ENCODE measurements at regions not wholly inside any gene's neighbourhood (a gene's known extent, or its start where the extent isn't known, plus 50 kb on each side); places are given as distances from the start of the nearest gene placed in this dataset.

DNA sequence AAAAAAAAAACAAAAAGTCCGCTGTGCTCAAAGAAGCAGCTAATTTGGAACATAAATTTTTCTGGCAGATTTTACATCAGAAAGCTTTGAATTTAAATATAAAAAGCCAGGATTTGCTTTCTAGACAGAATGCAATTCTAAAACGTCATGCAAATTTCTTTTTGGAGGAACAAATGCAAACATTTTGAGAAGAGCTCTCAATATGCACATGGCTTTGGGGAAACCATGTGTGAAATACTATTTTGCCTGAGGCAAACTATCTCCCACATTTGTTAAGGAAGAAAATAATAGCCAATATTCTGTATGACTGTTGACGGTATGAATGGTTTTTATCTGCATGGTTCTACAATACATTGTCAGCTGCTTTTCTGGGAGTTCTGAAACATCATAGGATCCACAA, 320.0 kb upstream of the PSMD7 start:
- H3K4me1 ChIP-seq (ENCODE audit: insufficient read depth, low read length, poor library complexity, severe bottlenecking), result no peaks in the 10 kb centered on the region
- no TSS peak for BruUV-seq (replicated peaks)

GRCh38 chr16:73973174-73973573, 323.4 kb upstream of the PSMD7 start:
- DNase-seq (ENCODE audit: low spot score), result no peak
- no peak overlapping the region for H3K4me2 ChIP-seq (ENCODE audit: low read length)
- no peak overlapping the region for H2AFZ ChIP-seq (ENCODE audit: low read length)
- no peak overlapping the region for H3K4me3 ChIP-seq (ENCODE audit: low read depth, low read length, poor library complexity, severe bottlenecking)
- intact Hi-C loops (cut with micrococcal nuclease; ENCODE audit: unreplicated experiment), result no loop called here
- no peaks in the 10 kb centered on the region for H3K36me3 ChIP-seq (ENCODE audit: insufficient read depth, low read length)
- ChIA-PET CTCF (ENCODE audit: unreplicated experiment) (no interaction called here), POLR2A (no interaction called here)
- H3K4me1 ChIP-seq (ENCODE audit: insufficient read depth, low read length, poor library complexity, severe bottlenecking), result no peaks in the 10 kb centered on the region
- H3K9me3 ChIP-seq (ENCODE audit: low read length), result no peaks in the 10 kb centered on the region
- H4K20me1 ChIP-seq (ENCODE audit: insufficient read depth, low read length), result no peaks in the 10 kb centered on the region
- no peaks in the 10 kb centered on the region for H3K9me2 ChIP-seq (ENCODE audit: insufficient read depth, low read length)
- no peak overlapping the region for H3K27ac ChIP-seq (ENCODE audit: low read depth, low read length, poor library complexity, severe bottlenecking)
- BruUV-seq (replicated peaks), result no TSS peak
- H3K79me2 ChIP-seq (ENCODE audit: insufficient read depth, low read depth, low read length), result no peaks in the 10 kb centered on the region
- TF ChIP-seq EZH2phosphoT487 (IDR thresholded peaks at IDR 0.05; ENCODE audit: borderline replicate concordance, low read depth, low read length), result no peak
- TF ChIP-seq CTCF (conservative IDR thresholded peaks at IDR 0.05; ENCODE audit: low read length), result no peak

More for the DNA sequence above, 320.0 kb upstream of the PSMD7 start:
- no peaks in the 10 kb centered on the region for H4K20me1 ChIP-seq (ENCODE audit: insufficient read depth, low read length)
- H3K36me3 ChIP-seq (ENCODE audit: insufficient read depth, low read length), result no peaks in the 10 kb centered on the region
- no peaks in the 10 kb centered on the region for H3K9me2 ChIP-seq (ENCODE audit: insufficient read depth, low read length)
- H3K4me2 ChIP-seq (ENCODE audit: low read length), result no peak overlapping the region
- H3K4me3 ChIP-seq (ENCODE audit: low read depth, low read length, poor library complexity, severe bottlenecking), result no peak overlapping the region
- no peaks in the 10 kb centered on the region for H3K79me2 ChIP-seq (ENCODE audit: insufficient read depth, low read depth, low read length)
- H3K9me3 ChIP-seq (ENCODE audit: low read length), result no peaks in the 10 kb centered on the region
- no peak overlapping the region for H2AFZ ChIP-seq (ENCODE audit: low read length)
- no peak for DNase-seq (ENCODE audit: low spot score)
- ChIA-PET POLR2A (interaction anchor here (0.6 to 0.7 kb wide), 3 partner anchors 87 to 726 kb away, joined by 3 to 6 read pairs (median 4); no protein-coding TSS in a partner anchor), CTCF (ENCODE audit: unreplicated experiment) (no interaction called here)
- H3K27ac ChIP-seq (ENCODE audit: low read depth, low read length, poor library complexity, severe bottlenecking), result no peak overlapping the region
- intact Hi-C loops (cut with micrococcal nuclease; ENCODE audit: unreplicated experiment), result no loop called here
- TF ChIP-seq CTCF (conservative IDR thresholded peaks at IDR 0.05; ENCODE audit: low read length) (no peak), EZH2phosphoT487 (IDR thresholded peaks at IDR 0.05; ENCODE audit: borderline replicate concordance, low read depth, low read length) (no peak)

DNA sequence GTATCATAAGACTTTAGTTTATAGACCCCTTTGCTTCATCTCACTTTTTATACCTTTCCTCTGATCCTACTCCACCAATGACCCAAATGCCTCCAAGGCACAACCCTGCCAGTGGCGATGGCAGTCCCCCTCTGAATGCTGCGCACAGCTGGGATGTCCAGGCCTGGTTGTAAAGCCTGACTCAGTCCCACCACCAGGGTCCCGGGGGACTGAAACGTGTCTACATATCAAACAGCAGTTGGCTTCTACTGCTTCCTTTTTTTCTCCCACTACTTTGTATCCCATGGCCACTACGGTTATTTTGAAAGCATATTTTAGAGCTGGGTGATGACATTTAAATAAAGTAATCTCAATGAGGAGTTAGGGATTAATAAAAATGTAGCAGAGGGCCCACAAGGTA, 329.8 kb upstream of the PSMD7 start:
- CTCF ChIA-PET (ENCODE audit: unreplicated experiment), result no interaction called here
- no peaks in the 10 kb centered on the region for H3K4me1 ChIP-seq (ENCODE audit: insufficient read depth, low read length, poor library complexity, severe bottlenecking)
- H3K4me3 ChIP-seq (ENCODE audit: low read depth, low read length, poor library complexity, severe bottlenecking), result no peak overlapping the region
- no peak for DNase-seq (ENCODE audit: low spot score)
- H4K20me1 ChIP-seq (ENCODE audit: insufficient read depth, low read length), result no peaks in the 10 kb centered on the region
- POLR2A ChIA-PET, result no interaction called here
- no peak overlapping the region for H3K4me2 ChIP-seq (ENCODE audit: low read length)
- intact Hi-C loops (cut with micrococcal nuclease; ENCODE audit: unreplicated experiment), result no loop called here
- no peaks in the 10 kb centered on the region for H3K9me3 ChIP-seq (ENCODE audit: low read length)
- H3K27ac ChIP-seq (ENCODE audit: low read depth, low read length, poor library complexity, severe bottlenecking), result no peak overlapping the region
- no peaks in the 10 kb centered on the region for H3K9me2 ChIP-seq (ENCODE audit: insufficient read depth, low read length)
- TF ChIP-seq CTCF (conservative IDR thresholded peaks at IDR 0.05; ENCODE audit: low read length) (no peak), EZH2phosphoT487 (IDR thresholded peaks at IDR 0.05; ENCODE audit: borderline replicate concordance, low read depth, low read length) (no peak)
- H3K36me3 ChIP-seq (ENCODE audit: insufficient read depth, low read length), result no peaks in the 10 kb centered on the region
- BruUV-seq (replicated peaks), result no TSS peak
- no peaks in the 10 kb centered on the region for H3K79me2 ChIP-seq (ENCODE audit: insufficient read depth, low read depth, low read length)
- no peak overlapping the region for H2AFZ ChIP-seq (ENCODE audit: low read length)

Data from OCI-LY7 (cell line).